Mucosa of rectum (tissue), 2 donors: ENCODE measurements at regions not wholly inside any gene's neighbourhood (a gene's known extent, or its start where the extent isn't known, plus 50 kb on each side); places are given as distances from the start of the nearest gene placed in this dataset.

Experiments
- H3K27ac ChIP-seq, 2 donors: one replicate each; pipeline ENCODE4 v1.7.0; 2013; ENCODE audit warnings: inconsistent platforms in 2 of 2, low read depth in 2 of 2, low read length in 2 of 2
- H3K27me3 ChIP-seq, 2 donors: one replicate each; pipeline ENCODE4 v1.7.0; 2013; ENCODE audit warnings: low read length in 2 of 2; ENCODE audit not compliant: control insufficient read depth in 2 of 2, insufficient read depth in 2 of 2
- H3K36me3 ChIP-seq, 2 donors: one replicate each; pipeline ENCODE4 v1.7.0; 2013; ENCODE audit warnings: low read length in 2 of 2; ENCODE audit not compliant: control insufficient read depth in 2 of 2, insufficient read depth in 2 of 2
- H3K4me1 ChIP-seq, 2 donors: one replicate each; pipeline ENCODE4 v1.7.0; 2013; ENCODE audit warnings: low read length in 2 of 2, mild to moderate bottlenecking in 1 of 2; ENCODE audit not compliant: control insufficient read depth in 2 of 2, insufficient read depth in 2 of 2
- H3K4me3 ChIP-seq, 2 donors: one replicate each; pipeline ENCODE4 v1.7.0; 2013; ENCODE audit warnings: low read length in 2 of 2
- H3K9ac ChIP-seq, 2 donors: one replicate each; pipeline ENCODE4 v1.7.0; 2013; ENCODE audit warnings: low read length in 2 of 2, low read depth in 1 of 2, mild to moderate bottlenecking in 1 of 2
- H3K9me3 ChIP-seq, 2 donors: one replicate each; pipeline ENCODE4 v1.7.0; 2013; ENCODE audit warnings: low read length in 2 of 2; ENCODE audit not compliant: control insufficient read depth in 2 of 2
- donor health status: healthy.
- donor health status: Normal muscosa, but diverticular disease.

- no peak overlapping the region for H3K27ac ChIP-seq
Measured at GRCh38 chr21:39057121-39057520, 126.1 kb downstream of the PSMG1 start.

GRCh38 chr21:39056636-39057035, 126.6 kb downstream of the PSMG1 start:
- Histone ChIP-seq H3K9ac (no peak overlapping the region), H3K36me3 (no peaks in the 10 kb centered on the region), H3K9me3 (no peaks in the 10 kb centered on the region), H3K27me3 (no peaks in the 10 kb centered on the region), H3K4me3 (no peak overlapping the region), H3K27ac (no peak overlapping the region), H3K4me1 (no peaks in the 10 kb centered on the region)

More at GRCh38 chr21:39057121-39057520, 126.1 kb downstream of the PSMG1 start:
- H3K27me3 ChIP-seq: no peaks in the 10 kb centered on the region
- no peaks in the 10 kb centered on the region for H3K9me3 ChIP-seq
- H3K36me3 ChIP-seq: no peaks in the 10 kb centered on the region
- H3K9ac ChIP-seq: no peak overlapping the region
- no peaks in the 10 kb centered on the region for H3K4me1 ChIP-seq
- no peak overlapping the region for H3K4me3 ChIP-seq

GRCh38 chr21:39055167-39055767, 128.0 kb downstream of the PSMG1 start:
- Histone ChIP-seq H3K9me3 (no peaks in the 10 kb centered on the region), H3K4me1 (no peaks in the 10 kb centered on the region), H3K27ac (peak overlapping the region in 1 of 2 donors; percentile 35), H3K9ac (no peak overlapping the region), H3K36me3 (no peaks in the 10 kb centered on the region), H3K27me3 (no peaks in the 10 kb centered on the region), H3K4me3 (no peak overlapping the region)

GRCh38 chr21:39054066-39054465, 129.2 kb downstream of the PSMG1 start:
- Histone ChIP-seq H3K4me1 (no peaks in the 10 kb centered on the region), H3K9ac (no peak overlapping the region), H3K36me3 (no peaks in the 10 kb centered on the region), H3K27ac (no peak overlapping the region), H3K9me3 (no peaks in the 10 kb centered on the region), H3K4me3 (no peak overlapping the region), H3K27me3 (no peaks in the 10 kb centered on the region)

- no peaks in the 10 kb centered on the region for H3K4me1 ChIP-seq
- no peaks in the 10 kb centered on the region for H3K27me3 ChIP-seq
- H3K36me3 ChIP-seq: no peaks in the 10 kb centered on the region
- no peak overlapping the region for H3K27ac ChIP-seq
- no peak overlapping the region for H3K4me3 ChIP-seq
- H3K9me3 ChIP-seq: no peaks in the 10 kb centered on the region
- H3K9ac ChIP-seq: no peak overlapping the region
Measured at GRCh38 chr21:39053126-39053525, 130.1 kb downstream of the PSMG1 start.

GRCh38 chr21:39052718-39053117, 130.5 kb downstream of the PSMG1 start:
- no peak overlapping the region for H3K9ac ChIP-seq
- no peak overlapping the region for H3K4me3 ChIP-seq
- no peaks in the 10 kb centered on the region for H3K36me3 ChIP-seq
- H3K27me3 ChIP-seq: no peaks in the 10 kb centered on the region
- H3K4me1 ChIP-seq: peaks cover 0 to 3% of the 10 kb centered on the region in 2 donors
- H3K9me3 ChIP-seq: no peaks in the 10 kb centered on the region
- no peak overlapping the region for H3K27ac ChIP-seq

GRCh38 chr21:39051588-39051949, 131.7 kb downstream of the PSMG1 start:
- Histone ChIP-seq H3K4me3 (no peak overlapping the region), H3K27me3 (no peaks in the 10 kb centered on the region), H3K27ac (peak overlapping the region in 1 of 2 donors; percentile 43), H3K9ac (no peak overlapping the region), H3K4me1 (peaks cover 0 to 4% of the 10 kb centered on the region in 2 donors), H3K9me3 (no peaks in the 10 kb centered on the region), H3K36me3 (no peaks in the 10 kb centered on the region)

- Histone ChIP-seq H3K9ac (no peak overlapping the region), H3K27ac (peak overlapping the region in 1 of 2 donors; percentile 43), H3K27me3 (no peaks in the 10 kb centered on the region)
Measured at GRCh38 chr21:39050841-39051587, 132.2 kb downstream of the PSMG1 start.

GRCh38 chr21:39048574-39048973, 134.7 kb downstream of the PSMG1 start:
- Histone ChIP-seq H3K27ac (no peak overlapping the region), H3K27me3 (no peaks in the 10 kb centered on the region)

More at GRCh38 chr21:39050841-39051587, 132.2 kb downstream of the PSMG1 start:
- H3K9me3 ChIP-seq: no peaks in the 10 kb centered on the region
- no peak overlapping the region for H3K4me3 ChIP-seq
- H3K36me3 ChIP-seq: no peaks in the 10 kb centered on the region
- peaks cover 0 to 4% of the 10 kb centered on the region in 2 donors for H3K4me1 ChIP-seq

GRCh38 chr21:39048064-39048463, 135.2 kb downstream of the PSMG1 start:
- Histone ChIP-seq H3K9ac (no peak overlapping the region), H3K27me3 (no peaks in the 10 kb centered on the region), H3K4me1 (peaks cover 0 to 4% of the 10 kb centered on the region in 2 donors), H3K4me3 (no peak overlapping the region), H3K9me3 (no peaks in the 10 kb centered on the region), H3K36me3 (no peaks in the 10 kb centered on the region), H3K27ac (no peak overlapping the region)

More at GRCh38 chr21:39048574-39048973, 134.7 kb downstream of the PSMG1 start:
- Histone ChIP-seq H3K4me3 (no peak overlapping the region), H3K36me3 (no peaks in the 10 kb centered on the region), H3K9ac (no peak overlapping the region), H3K4me1 (peaks cover 0 to 4% of the 10 kb centered on the region in 2 donors), H3K9me3 (no peaks in the 10 kb centered on the region)
